Transverse colon (tissue), 4 donors: ENCODE measurements at regions not wholly inside any gene's neighbourhood (a gene's known extent, or its start where the extent isn't known, plus 50 kb on each side); places are given as distances from the start of the nearest gene placed in this dataset.

Source experiments
- DNase-seq: peaks from one replicate; pipeline ENCODE4 v3.0.0-alpha.2; 2019
- H3K27ac ChIP-seq, 4 donors: fragments of 200-600 bp; sonication (generic); 2 replicates each; pipeline ENCODE4 v1.5.1; 2016 to 2018; ENCODE audit warnings: inconsistent platforms in 4 of 4
- H3K27me3 ChIP-seq: fragments of 200-600 bp; sonication (generic); 2 replicates; pipeline ENCODE4 v1.5.1; 2017; ENCODE audit warnings: inconsistent platforms
- H3K36me3 ChIP-seq, 4 donors: fragments of 200-600 bp; sonication (generic); 2 replicates each; pipeline ENCODE4 v1.5.1; 2017 to 2019; ENCODE audit warnings: inconsistent platforms in 4 of 4
- H3K4me1 ChIP-seq, 4 donors: fragments of 200-600 bp; sonication (generic); 2 replicates each; pipeline ENCODE4 v1.5.1; 2017 to 2020; ENCODE audit warnings: inconsistent platforms in 4 of 4
- H3K4me3 ChIP-seq, 4 donors: fragments of 200-600 bp; sonication (generic); 1 replicate in 1 of 4; 2 replicates in 3 of 4; pipeline versions ENCODE4 v1.5.1 to v1.6.1; 2017 to 2019; ENCODE audit warnings: inconsistent platforms in 4 of 4
- H3K9me3 ChIP-seq, 2 donors: fragments of 200-600 bp; sonication (generic); 2 replicates each; pipeline ENCODE4 v1.5.1; 2017 to 2019; ENCODE audit warnings: inconsistent platforms in 2 of 2
- EP300 ChIP-seq: sonication (generic); formaldehyde crosslinking; IDR thresholded peaks from one replicate; pipeline ENCODE4 v1.6.1; 2017; ENCODE audit warnings: antibody characterized with exemption, low read depth
- POLR2A ChIP-seq: fragments of 450-650 bp; IDR thresholded peaks from one replicate; pipeline ENCODE4 v1.6.1; 2016; ENCODE audit warnings: antibody characterized with exemption, mild to moderate bottlenecking, moderate library complexity
- POLR2AphosphoS5 ChIP-seq, 3 donors: sonication (generic); formaldehyde crosslinking; IDR thresholded peaks; one replicate each; pipeline ENCODE4 v1.6.1; 2016; ENCODE audit warnings: antibody characterized with exemption in 3 of 3
- WGBS, 2 donors: methylation state at CpG; one replicate each; pipeline ENCODE4 v1.1.5; 2018; ENCODE audit warnings: low coverage in 1 of 2; 5-methylcytosine and 5-hydroxymethylcytosine counted together
- in situ Hi-C, 4 donors: fragments of 200-750 bp; cut with MboI; loops; one replicate each; pipeline versions ENCODE4 v1.15.0 to v1.15.1; 2017; ENCODE audit warnings: low sequenced_read_pairs in 3 of 4, low pct_ligation_motif_present in 1 of 4, low pct_unique_long_range_greater_than_20kb in 1 of 4
- intact Hi-C: fragments of 100-400 bp; cut with DNase I; formaldehyde crosslinking; loops from one replicate; pipeline ENCODE4 v1.15.1; 2023; ENCODE audit warnings: low total_unique reads
- TF ChIP-seq, protein P1 (sequence below), 5 experiments: fragments of 200-600 bp in 3 of 5; fragments of 450-650 bp in 2 of 5; sonication (generic) in 3 of 5; IDR thresholded peaks; 1 replicate in 2 of 5; 2 replicates in 3 of 5; pipeline ENCODE4 v1.5.1; 2016 to 2017; ENCODE audit warnings: antibody characterized with exemption in 5 of 5, inconsistent platforms in 3 of 5, mild to moderate bottlenecking in 2 of 5, moderate library complexity in 1 of 5

DNA sequence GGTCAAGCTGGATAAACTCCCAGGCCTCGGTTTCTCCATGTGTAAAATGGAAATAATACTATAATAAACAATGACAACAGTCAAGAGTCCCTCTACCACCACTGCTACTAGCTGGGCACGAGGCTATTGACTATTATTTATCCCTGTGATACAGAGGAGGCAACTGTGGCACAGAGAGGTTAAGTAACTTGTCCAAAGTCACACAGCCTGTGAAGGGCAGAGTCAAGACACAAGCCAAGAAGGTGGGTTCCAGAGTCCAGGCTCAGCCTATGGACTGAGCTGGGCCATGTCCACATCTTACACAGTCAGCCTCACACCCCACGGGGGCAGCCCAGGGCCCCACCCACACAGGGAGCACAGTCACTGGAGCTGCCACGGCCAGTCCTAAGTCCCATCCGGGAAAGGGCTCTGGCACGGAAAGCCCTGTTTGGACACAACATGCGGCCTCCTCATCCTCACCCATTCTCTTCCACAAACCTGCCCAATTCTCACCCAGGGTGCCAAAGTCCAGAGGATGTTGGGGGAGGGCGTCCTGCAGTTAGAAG lies 384.0 kb downstream of the SHANK2 start:
- Histone ChIP-seq H3K27ac (no peak overlapping the region), H3K27me3 (no peaks in the 10 kb centered on the region), H3K4me1 (no peaks in the 10 kb centered on the region), H3K4me3 (no peak overlapping the region), H3K9me3 (no peaks in the 10 kb centered on the region), H3K36me3 (no peaks in the 10 kb centered on the region)
- WGBS, 2 donors = 79 to 80% methylated on average over 1 to 8 of the region's 8 CpGs
- in situ Hi-C loops = no loop called here
- no peak for DNase-seq
- intact Hi-C loops = no loop called here
- TF ChIP-seq EP300 (no peak), POLR2AphosphoS5 (IDR thresholded peaks at IDR 0.05) (no peak), POLR2A (no peak)
- TF ChIP-seq, protein P1, sequence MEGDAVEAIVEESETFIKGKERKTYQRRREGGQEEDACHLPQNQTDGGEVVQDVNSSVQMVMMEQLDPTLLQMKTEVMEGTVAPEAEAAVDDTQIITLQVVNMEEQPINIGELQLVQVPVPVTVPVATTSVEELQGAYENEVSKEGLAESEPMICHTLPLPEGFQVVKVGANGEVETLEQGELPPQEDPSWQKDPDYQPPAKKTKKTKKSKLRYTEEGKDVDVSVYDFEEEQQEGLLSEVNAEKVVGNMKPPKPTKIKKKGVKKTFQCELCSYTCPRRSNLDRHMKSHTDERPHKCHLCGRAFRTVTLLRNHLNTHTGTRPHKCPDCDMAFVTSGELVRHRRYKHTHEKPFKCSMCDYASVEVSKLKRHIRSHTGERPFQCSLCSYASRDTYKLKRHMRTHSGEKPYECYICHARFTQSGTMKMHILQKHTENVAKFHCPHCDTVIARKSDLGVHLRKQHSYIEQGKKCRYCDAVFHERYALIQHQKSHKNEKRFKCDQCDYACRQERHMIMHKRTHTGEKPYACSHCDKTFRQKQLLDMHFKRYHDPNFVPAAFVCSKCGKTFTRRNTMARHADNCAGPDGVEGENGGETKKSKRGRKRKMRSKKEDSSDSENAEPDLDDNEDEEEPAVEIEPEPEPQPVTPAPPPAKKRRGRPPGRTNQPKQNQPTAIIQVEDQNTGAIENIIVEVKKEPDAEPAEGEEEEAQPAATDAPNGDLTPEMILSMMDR (IDR thresholded peaks at IDR 0.05) = no peak

DNA sequence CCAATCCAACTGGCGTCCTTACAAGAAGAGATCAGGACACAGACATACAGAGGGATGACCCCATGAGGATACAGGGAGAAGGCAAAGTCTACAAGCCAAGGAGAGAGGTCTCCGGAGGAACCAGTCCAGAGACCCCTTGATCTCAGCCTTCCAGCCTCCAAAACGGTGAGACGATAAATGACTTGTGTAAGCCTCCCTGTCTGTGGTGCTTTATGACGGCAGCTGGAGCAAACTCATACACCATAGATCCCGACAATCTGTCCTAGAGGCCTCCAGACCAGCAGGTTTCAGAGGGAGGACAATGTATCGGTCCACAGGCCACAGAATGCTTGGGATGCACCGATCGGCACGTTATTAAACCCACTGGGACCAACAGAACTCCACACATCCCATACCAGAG lies 383.3 kb downstream of the SHANK2 start:
- Histone ChIP-seq H3K4me3 (no peak overlapping the region), H3K4me1 (no peaks in the 10 kb centered on the region), H3K27ac (no peak overlapping the region), H3K9me3 (no peaks in the 10 kb centered on the region), H3K36me3 (no peaks in the 10 kb centered on the region), H3K27me3 (no peaks in the 10 kb centered on the region)
- 92% methylated on average over 4 to 9 of the region's 10 CpGs for WGBS, 2 donors
- in situ Hi-C loops = no loop called here
- intact Hi-C loops = no loop called here
- no peak for DNase-seq
- no peak for TF ChIP-seq POLR2A
- no peak for TF ChIP-seq POLR2AphosphoS5 (IDR thresholded peaks at IDR 0.05)
- TF ChIP-seq, protein P1 (IDR thresholded peaks at IDR 0.05) = no peak
- TF ChIP-seq EP300 = no peak

DNA sequence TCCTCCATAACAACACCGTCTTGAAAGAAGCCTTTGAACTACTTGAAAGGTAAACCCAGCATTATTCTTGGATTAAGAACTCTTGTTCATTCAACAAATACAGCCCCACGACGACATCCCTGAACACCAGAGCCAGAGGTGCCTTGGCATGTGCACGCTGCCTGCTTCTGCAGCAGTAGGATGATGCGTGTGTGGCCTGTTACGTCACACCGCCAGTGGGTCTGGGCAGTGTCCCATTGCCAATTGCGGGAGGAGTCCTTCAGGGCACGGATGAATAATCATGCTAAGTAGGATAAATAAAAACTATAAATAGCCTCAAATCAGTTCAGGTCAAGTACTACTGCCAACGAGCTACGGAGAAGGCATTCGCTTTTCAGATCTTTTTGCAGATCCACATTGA lies 380.5 kb downstream of the SHANK2 start:
- no peaks in the 10 kb centered on the region for H3K27me3 ChIP-seq
- no peaks in the 10 kb centered on the region for H3K9me3 ChIP-seq
- no peak overlapping the region for H3K4me3 ChIP-seq
- TF ChIP-seq POLR2AphosphoS5 (IDR thresholded peaks at IDR 0.05) = peak in 2 of 3 donors; percentile 32 to 56
- no peak for TF ChIP-seq EP300
- in situ Hi-C loops = no loop called here
- no peaks in the 10 kb centered on the region for H3K4me1 ChIP-seq
- peak; percentile 18 for DNase-seq
- intact Hi-C loops = no loop called here
- H3K36me3 ChIP-seq = no peaks in the 10 kb centered on the region
- 72 to 73% methylated on average over 4 to 12 of the region's 12 CpGs for WGBS, 2 donors
- no peak overlapping the region for H3K27ac ChIP-seq

DNA sequence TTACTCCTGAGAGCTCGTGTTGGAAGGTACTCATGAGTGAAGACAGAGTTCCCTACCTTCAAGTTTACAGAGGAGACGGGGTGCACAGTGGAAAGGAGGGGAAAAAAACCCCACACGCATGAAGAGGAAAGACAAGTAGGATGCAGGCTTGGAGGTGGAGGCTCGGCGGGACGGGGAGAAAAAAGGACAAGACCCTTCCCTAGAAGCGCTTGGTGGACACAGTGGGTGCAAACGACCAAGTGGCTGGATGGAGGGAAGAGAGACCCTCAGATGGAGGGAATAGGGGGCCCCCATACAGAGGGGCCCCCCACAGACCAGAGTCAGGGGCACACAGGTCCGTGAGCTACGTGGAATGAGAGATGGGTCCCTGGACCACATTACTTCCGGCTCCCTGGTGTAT lies 380.1 kb downstream of the SHANK2 start:
- Histone ChIP-seq H3K9me3 (no peaks in the 10 kb centered on the region), H3K36me3 (no peaks in the 10 kb centered on the region), H3K4me1 (no peaks in the 10 kb centered on the region), H3K4me3 (no peak overlapping the region), H3K27ac (no peak overlapping the region), H3K27me3 (no peaks in the 10 kb centered on the region)
- WGBS, 2 donors = 61 to 85% methylated on average over 3 to 11 of the region's 11 CpGs
- in situ Hi-C loops = no loop called here
- TF ChIP-seq POLR2AphosphoS5 (IDR thresholded peaks at IDR 0.05) = no peak
- TF ChIP-seq EP300 = no peak
- TF ChIP-seq, protein P1 (IDR thresholded peaks at IDR 0.05) = no peak
- TF ChIP-seq POLR2A = no peak
- no peak for DNase-seq
- intact Hi-C loops = no loop called here
